GM21360 (cell line): ENCODE measurements at regions not wholly inside any gene's neighbourhood (a gene's known extent, or its start where the extent isn't known, plus 50 kb on each side); places are given as distances from the start of the nearest gene placed in this dataset.

Experiments
- ATAC-seq: cut with Tn5 transposase; IDR thresholded peaks from one replicate; pipeline ENCODE4 v1.9.1; 2021; ENCODE audit warnings: mild to moderate bottlenecking, moderate library complexity; ENCODE audit not compliant: unreplicated experiment

GRCh38 chr9:18330401-18331309 lies 143.3 kb upstream of the ADAMTSL1 start:
- no peak for ATAC-seq

- ATAC-seq: no peak
Measured at GRCh38 chr9:18331310-18331684, 142.7 kb upstream of the ADAMTSL1 start.

- no peak for ATAC-seq
Measured at GRCh38 chr9:18331808-18332209, 142.1 kb upstream of the ADAMTSL1 start.

GRCh38 chr9:18333157-18333556 lies 140.8 kb upstream of the ADAMTSL1 start:
- ATAC-seq: no peak

GRCh38 chr9:18335825-18336224 lies 138.1 kb upstream of the ADAMTSL1 start:
- ATAC-seq: no peak

- no peak for ATAC-seq
Measured at GRCh38 chr9:18338042-18338441, 135.9 kb upstream of the ADAMTSL1 start.

- no peak for ATAC-seq
Measured at GRCh38 chr9:18343784-18344183, 130.2 kb upstream of the ADAMTSL1 start.

GRCh38 chr9:18346745-18347144 lies 127.2 kb upstream of the ADAMTSL1 start:
- ATAC-seq: no peak

- no peak for ATAC-seq
Measured at GRCh38 chr9:18347386-18348082, 126.4 kb upstream of the ADAMTSL1 start.

GRCh38 chr9:18348083-18348475 lies 125.9 kb upstream of the ADAMTSL1 start:
- no peak for ATAC-seq

- no peak for ATAC-seq
Measured at GRCh38 chr9:18349530-18349929, 124.4 kb upstream of the ADAMTSL1 start.

GRCh38 chr9:18350036-18350435 lies 123.9 kb upstream of the ADAMTSL1 start:
- ATAC-seq: no peak

- ATAC-seq: no peak
Measured at GRCh38 chr9:18350995-18351595, 122.9 kb upstream of the ADAMTSL1 start.

GRCh38 chr9:18352711-18353110 lies 121.2 kb upstream of the ADAMTSL1 start:
- no peak for ATAC-seq

GRCh38 chr9:18353473-18353872 lies 120.5 kb upstream of the ADAMTSL1 start:
- no peak for ATAC-seq

GRCh38 chr9:18357321-18357720 lies 116.6 kb upstream of the ADAMTSL1 start:
- no peak for ATAC-seq

GRCh38 chr9:18358325-18358724 lies 115.6 kb upstream of the ADAMTSL1 start:
- ATAC-seq: no peak

- no peak for ATAC-seq
Measured at GRCh38 chr9:18359335-18359734, 114.6 kb upstream of the ADAMTSL1 start.

GRCh38 chr9:18360005-18360404 lies 113.9 kb upstream of the ADAMTSL1 start:
- no peak for ATAC-seq

GRCh38 chr9:18361646-18362045 lies 112.3 kb upstream of the ADAMTSL1 start:
- no peak for ATAC-seq

GRCh38 chr9:18362166-18362565 lies 111.8 kb upstream of the ADAMTSL1 start:
- ATAC-seq: no peak
